Activated CD8-positive, alpha-beta memory T cell treated with anti-CD3 and anti-CD28 coated beads for 24 hours (primary cell): ENCODE measurements at regions not wholly inside any gene's neighbourhood (a gene's known extent, or its start where the extent isn't known, plus 50 kb on each side); places are given as distances from the start of the nearest gene placed in this dataset.
"Not testable (repeated sequence)": the region's sequence is repeated elsewhere in the genome, so short reads cannot be mapped to it uniquely, and the experiment has no call there.

Experiments
- DNase-seq: peaks from one replicate; pipeline ENCODE4 v3.0.0-alpha.2; 2020

DNA sequence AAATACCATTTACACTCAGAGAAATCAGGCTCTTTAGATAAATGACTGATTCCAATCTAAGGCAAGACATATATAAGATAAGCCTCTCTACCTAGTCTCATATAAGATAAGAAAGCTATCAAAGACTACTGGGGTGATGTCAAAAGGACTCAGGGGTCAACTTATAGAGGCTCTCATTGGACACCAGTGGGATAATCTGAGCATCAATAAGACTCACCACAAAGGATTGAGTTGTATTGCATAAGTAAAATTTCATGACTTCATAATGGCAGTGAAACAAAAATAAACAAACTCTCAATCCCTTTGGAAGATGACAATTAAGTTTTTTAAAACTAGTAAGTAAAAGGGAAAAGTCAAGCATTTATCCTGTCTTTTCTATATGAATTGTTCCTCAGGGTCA, 317.8 kb downstream of the SHQ1 start:
- DNase-seq: no peak

DNA sequence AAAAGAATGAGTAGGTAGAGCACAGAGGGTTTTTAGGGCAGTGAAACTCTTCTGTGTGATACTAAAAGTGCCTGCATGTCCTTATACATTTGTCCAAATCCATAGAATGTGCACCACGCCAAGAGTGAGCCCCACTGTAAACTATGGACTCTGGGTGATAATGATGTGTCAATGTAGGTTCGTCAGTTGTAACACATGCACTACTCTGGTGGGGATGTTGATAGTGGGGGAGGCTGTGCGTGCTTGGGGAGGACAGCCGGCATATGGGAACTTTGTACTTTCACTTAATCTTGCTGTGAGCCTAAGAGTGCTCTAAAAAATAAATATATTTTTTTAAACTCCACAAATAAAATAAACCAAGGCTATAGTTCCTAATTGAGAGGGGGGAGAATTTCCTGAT, 319.2 kb downstream of the SHQ1 start:
- DNase-seq: no peak

DNA sequence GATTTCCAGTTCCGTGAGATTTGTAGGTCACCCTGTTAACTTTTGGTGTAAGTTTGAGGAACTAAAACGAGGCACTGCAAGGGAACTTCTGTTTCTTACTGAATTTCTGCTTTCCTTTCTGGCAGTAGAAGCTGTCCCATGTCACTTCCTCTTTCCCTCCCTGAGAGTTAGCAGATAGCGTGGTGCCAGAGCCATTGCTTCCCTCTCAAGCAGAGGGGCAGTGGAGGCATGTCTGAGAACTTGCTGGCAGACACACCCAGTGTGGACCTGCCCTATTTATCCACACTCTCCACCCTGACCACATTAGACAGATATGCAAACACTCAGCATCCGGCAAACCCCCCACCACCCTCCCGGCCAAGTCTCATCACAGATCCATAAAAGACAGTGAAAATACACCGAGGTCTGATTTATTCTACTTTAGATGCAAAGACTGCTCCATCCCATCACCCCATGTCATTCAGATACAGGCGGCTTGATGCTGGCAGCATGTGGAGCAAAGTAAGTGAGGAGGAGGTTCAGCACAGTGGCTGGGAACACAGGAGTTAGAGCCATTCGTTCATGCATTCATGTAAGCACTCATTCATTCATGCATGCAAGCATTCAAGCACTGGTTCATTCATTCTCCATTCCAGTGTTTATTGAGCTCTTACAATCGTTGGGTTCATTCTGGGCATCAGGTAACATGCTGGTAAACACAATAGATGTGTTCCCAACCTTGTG, 324.7 kb downstream of the SHQ1 start:
- no peak for DNase-seq

DNA sequence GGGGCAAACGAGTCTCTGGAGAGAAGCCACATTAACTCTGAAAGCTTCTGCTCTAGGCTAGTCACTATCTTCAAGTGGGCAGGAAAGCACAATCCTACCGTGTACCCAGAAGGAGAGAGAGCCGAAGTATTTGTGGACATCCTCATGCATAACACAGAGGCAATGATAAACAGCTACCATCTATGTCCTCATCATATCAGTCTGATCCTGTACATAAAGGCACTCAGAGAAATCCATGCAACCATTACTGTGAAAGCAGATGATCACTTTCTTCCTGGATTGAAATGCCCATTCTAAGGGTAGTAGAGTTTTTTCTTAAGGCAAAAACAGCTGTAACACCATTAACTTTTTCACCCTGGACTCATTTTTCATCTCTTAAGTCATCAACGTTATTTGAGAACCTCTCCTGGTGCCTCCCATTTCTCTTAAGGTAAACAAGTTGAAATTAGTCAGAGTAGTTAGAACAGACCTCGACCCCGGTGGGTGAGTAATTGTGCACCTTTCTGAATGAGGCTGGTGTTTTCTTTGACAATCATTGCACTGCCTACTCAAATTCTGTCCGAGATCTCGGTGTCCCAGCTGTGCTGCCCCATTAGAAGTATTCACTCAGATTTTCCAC, 327.4 kb downstream of the SHQ1 start:
- no peak for DNase-seq

DNA sequence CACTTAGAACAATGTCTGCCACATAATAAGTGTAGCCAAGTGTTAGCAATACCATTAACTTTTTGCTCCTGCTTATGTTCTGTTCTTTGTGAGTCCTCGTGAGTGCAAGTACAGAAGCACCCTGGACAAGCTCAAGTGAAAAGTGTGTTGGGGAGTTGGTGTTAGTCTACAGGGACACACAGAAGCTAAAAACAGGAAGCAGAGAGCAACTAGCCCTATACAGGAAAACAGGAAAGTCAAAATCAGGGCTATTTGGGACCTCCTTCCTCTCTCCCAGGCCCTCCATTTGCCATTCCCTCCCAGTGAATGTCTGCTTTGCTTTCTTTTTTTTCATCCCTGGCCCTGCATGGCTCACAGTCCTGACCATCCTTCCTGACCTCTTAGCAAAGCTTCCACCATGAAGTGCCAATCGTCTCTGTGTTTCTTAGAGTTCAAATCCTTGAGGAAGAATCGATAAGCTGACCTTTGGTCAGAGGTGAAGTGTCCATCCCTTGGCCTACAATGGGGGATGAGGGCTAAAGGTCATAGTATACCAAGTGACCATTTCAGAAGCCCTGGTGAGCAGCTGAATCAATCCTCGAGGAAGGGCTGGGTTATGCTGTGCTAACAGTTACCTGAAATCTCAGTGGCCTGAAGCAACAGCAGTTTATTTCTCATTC, 328.2 kb downstream of the SHQ1 start:
- no peak for DNase-seq

DNA sequence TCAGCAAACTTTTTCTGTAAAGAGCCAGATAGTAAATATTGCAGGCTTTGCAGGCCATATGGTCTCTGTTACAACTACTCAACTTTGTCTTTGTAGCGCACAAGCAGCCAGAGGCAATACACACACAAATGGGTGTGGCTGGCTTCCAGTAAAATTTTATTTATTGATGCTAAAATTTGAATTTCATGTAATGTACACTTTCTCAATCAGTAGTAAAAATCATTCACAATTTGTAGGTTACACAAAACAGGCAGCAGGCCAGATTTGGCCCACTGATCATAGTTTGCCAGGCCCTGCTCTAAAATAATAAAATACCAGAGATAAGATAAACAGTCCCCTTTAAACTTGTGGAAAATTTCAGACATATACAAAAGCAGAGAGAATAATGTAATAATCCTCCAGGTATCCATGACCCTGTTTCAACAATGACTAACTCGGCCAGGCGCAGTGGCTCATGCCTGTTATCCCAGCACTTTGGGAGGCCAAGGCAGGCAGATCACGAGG, 330.3 kb downstream of the SHQ1 start:
- no peak for DNase-seq

DNA sequence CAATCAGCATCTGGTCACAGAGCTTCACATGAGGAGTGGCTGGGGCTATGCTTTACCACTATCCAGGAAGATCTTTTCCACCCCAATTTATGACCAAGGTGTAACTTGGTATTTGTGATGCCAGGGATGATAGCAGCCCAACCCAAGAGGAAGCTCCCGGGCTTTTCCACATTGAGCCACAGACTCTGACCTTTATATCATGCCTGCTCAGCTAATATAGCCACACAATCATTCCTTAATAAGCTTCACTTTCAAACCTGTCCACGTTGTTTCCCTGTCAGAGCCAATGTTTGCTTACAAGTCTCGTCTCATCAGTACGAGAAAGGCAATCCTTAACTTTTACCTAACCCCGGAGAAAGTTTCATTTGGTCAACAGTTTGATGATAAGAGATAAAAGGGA, 330.9 kb downstream of the SHQ1 start:
- no peak for DNase-seq

DNA sequence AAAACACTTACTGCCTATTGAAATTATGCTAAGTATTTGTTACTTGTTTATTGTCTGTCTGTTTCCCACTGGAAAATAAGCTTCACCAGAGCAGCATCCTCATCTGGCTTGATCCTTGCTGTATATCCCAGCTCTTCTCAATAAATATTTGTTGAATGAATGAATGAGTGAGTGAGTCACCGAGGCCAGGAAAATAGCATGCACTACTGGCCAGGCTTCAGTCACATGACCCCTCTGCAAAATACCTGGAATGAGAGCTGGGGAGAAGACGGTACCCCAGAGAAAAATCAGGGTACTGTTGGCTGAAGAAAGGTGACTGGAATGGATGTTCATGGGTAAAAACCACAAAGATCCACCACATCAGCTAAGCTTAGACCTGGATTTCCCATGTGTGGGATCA, 331.9 kb downstream of the SHQ1 start:
- no peak for DNase-seq

DNA sequence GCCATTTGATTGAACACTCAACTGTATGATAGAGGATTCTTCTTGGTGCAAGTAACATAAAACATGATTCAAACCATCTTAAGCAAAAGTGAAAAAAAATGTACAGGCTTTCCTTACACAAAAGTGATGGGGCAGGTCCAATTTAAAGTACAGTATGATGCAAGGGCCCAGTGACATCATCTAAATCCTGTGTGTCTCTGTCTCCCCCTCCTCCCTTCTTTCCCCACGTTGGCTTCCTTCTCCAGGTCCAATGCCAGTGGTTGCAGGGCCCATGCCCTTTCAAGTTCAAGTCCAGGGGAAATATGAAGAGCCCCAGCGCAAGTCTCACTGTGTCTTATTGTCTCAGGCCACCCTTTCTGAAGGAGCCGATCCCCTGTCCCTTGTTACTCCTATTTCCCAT, 332.3 kb downstream of the SHQ1 start:
- DNase-seq: no peak

DNA sequence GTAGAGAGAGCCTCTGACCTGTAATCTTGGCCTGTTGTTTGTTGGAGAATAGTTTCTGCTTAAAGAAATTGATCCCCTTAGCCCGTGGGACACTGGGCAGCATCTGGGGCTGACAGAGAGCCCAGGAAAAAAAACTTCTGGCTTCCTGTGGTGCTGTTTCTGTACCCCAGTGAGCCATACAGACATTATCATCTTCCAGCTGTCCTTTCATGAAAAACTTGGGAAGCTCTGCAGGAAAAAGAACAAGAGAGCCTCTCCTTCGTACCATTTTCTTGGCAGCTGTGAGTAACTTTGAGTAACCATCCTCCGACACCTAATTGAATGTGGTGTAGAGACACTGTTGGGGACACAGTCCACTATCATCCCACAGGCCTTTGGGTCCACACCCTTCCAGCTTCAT, 333.0 kb downstream of the SHQ1 start:
- no peak for DNase-seq

DNA sequence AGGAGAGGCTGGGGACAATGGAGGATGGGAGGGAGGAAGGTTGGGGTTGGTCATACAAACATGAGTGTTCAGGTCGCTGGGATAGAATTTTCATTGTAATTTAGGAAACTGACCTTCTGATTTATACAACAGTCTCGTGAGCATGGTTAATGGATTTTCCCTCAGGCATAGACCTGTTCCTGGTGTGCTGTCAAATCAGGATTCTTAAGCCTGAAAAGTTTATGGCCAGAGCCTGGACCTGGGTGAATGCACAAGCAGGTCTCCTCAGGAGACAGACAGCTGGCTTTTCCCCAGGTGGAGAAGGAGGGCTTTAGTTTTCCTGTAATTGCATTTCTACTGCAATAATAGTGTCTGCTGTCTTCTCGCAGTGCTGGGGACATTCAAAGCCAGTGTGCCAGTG, 338.0 kb downstream of the SHQ1 start:
- no peak for DNase-seq

DNA sequence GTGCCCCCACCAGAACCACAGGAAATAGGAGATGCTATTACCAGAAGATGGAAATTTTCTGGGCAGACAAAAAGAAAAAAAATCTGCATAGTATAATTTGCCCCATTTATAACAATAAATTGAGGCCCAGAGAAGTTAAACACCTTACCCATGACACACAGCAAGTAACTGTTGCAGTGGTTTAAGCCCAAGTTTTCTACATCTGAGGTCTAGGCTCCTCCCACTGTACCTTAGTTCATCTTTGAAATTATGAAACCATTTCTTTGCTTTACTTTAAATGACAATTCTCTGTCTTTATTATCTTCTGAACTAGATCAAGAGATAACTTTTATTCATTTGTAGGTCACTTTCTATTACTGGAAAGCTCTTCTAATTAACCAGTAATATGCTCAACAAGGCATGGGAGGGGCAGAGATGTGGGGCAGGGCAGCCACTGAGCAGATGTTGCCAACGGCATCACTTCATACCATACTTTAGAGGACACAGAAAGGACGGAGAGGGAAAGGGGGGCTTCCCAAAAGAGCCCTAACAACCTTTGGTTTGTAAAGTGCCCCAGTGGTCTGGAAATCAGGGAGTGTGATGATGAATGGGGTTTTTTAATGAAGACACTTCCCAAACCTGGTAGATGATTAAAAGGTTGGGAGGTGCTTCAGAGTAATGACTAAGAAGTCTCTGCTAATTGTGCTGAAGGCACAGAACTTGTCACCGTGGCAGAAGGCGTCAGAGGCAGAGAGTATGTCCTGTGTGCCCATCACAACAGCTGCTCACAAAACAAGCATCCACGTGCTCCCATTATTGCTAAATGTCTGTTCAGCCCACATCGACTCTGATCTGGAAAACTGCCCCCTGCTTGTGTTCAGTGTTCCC, 342.5 kb downstream of the SHQ1 start:
- DNase-seq: no peak

DNA sequence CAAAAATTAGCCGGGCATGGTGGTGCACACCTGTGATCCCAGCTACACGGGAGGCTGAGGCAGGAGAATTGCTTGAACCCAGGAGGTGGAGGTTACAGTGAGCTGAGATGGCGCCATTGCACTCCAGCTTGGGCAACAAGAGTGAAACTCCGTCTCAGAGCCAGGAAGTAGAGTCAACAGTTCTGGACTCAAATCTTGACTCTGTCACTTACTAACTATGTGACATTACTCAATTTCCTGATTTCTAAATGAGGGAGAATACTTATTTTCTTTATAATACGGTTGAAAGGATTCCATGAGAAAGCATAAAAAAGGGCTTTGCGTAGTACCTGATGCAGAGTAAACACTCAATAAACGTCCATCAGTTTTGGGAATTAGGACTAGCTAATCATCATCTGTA, 350.7 kb downstream of the SHQ1 start:
- DNase-seq: not testable (repeated sequence)

DNA sequence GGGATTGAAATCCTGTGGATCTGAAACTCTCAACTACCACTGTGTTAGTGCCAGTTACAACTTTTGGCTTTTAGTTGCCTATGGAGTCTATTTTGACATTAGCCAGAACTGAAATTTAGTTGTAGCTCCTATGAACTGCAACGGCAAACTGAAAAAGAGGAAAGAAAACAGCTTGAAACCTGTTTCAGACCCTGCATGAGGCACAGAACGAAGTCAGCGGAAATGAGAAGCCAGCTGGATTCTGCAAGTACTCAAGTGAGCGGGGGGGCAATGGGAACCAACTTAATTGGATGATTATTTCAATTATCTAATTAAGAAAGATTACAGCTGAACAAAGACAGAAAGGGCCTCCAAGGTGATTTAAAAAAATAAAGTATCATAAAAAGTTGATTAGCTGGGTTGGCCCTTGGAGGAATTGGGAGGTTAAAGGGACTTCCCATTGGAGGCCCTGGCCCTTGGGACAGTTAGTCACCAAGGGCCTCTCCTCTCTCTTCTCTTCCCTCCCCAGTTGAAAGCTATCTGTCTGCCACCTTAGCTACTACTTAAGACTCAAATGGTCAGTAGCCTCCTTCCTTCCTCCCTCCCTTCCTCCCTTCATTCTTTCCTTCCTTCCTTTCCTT, 352.1 kb downstream of the SHQ1 start:
- DNase-seq: no peak

DNA sequence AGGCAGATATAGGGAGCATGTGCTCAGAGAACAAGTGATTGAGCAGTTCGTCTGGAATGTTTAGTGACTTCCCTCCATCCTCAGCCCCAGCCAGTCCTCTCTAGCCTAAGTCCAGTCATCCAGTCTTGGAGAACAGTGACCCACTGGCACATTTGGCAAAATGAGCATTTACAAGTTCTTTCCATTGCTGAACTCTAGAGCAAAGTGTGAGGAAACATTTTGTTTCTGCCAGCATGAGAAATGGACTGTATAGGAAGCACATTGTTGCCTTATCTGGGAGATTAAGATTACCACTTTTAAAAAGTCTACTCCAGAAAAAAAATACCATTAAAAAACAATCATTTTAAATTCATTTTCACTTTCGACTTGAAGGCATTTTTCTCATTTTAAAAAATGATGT, 353.6 kb downstream of the SHQ1 start:
- no peak for DNase-seq

DNA sequence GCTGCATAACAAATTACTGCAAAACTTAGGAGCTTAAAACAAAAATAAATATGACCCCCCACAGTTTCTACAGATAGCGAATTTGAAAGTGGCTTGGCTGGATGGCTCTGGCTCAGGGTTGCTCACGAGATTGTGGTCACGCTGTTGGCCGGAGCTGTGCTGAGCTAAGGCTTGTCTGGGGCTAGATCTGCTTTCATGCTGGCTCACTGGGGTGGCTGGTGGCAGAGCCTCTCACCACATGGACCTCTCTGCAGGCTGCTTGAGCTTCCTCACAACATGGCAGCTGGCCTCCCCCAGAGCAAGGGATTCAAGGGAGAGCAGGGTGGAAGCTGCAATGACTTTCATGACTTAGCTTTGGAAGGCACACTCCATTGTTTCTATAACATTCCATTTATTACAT, 354.1 kb downstream of the SHQ1 start:
- no peak for DNase-seq

DNA sequence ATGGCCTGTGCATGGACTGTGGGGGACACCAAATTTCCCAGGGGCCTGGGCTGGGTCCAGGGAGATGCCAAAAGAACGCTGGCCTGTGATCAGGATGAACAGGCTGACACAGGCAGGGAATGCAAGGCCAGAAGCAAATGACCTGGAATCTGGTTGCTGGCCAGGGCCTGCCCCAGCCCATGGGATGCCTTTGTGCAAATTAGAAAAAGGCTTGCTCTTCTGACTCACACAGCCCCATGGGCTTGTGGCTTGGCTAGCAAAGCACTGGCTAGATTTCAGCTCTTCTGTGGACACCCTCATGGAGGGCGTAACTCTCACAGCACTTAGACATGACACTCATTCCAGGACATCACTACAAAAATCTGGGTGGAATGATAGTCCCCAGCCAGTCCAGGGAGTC, 356.0 kb downstream of the SHQ1 start:
- DNase-seq: no peak

DNA sequence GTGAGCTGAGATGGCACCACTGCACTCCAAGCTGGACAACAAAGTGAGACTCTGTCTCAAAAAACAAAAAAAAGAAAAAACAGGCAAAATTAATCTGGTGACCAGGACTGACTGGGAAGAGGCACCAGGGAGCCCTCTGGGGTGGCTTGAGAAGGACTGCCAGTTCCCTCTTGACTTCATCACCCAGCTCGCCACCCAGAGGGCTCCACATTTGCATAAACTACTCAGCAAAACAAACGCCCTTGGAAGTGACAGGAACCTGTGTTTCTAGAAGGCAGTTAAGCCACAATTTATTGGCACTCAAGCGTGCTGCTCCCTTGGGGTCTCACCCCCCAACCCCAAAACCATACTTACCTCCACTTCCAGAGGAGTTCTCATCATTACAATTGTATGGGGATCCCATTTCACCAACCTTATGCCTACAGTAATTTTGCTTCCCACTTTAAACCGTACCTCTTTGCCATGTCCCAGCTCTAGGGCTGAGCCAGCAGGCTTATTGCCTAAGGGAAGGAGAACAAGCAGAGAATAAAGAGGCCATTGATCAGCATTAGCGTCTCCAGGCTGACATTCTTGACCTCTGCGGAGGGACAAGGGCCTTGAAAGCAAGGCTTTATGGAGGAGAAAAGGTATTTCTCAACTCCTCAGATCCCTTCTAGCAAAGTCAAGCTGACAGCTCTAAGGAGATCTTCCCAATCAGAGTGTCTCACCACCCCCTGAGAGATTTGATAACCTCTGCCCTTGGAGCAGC, 357.4 kb downstream of the SHQ1 start:
- DNase-seq: no peak

DNA sequence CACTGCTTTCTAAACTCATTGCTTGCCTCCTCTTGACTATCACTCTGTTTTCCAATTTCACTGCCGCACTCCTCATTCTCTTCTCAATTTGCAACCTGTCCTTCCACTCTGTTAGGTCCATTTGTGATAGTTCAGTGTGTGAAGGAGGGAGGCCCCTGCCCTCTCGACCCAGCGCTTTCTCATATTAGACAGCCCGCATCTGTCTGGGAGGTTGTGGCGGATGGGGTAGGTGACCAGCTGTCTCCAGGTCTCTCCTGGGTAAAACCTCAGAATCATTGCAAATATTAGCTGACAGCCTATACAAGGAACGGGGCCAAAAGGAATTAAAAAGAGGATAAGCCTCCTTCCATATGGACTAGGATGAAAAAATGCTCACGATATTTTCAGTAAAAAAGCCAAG, 358.3 kb downstream of the SHQ1 start:
- DNase-seq: no peak

DNA sequence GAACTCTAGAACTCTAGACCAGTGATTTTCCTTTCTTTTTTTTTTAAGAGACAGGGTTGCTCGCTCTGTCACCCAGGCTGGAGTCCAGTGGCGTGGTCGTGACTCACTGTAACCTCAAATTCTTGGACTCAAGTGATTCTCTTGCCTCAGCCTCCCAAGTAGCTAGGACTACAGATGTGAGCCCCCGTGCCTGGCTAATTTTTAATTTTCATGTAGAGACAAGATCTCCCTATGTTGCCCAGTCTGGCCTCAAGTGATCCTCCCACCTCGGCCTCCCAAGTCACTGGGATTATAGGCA, 359.6 kb downstream of the SHQ1 start:
- no peak for DNase-seq

DNA sequence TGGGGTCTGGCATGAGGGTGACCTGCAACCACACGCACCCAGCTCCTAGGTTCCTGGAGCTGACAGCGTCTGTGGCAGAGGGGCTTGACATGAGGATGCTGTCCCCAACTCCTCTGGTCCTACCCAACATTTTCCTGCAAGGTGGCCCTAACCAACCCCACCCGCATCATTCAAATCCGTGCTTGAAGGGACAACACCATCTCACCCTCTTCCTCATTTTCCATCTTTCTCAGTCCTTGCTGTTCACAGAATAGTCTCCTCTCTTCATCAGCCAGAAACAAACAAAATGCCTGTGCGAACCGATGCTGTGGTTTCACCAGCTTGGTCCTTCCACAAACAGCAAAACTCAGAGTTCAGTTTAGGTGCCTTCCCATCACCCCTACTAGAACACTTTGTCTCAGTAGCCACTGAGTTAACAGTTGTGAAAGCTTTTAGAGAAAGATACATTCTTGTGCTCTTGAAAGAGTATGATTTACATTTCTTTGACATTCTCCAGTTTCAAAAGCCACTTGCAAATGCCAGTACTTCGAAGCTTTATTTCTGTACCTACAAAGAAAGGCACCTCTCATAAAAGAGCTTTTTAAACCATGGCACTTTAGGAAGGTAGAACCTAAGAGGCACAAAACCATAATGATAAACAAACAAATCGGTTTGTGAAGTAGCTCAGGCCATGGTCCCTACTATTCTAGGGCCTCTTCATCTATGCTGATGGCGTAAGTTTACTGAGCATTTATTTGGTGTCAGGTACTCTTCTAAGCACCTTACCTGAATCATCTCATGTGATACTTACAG, 360.1 kb downstream of the SHQ1 start:
- DNase-seq: no peak
